SJSA1 (cell line): ENCODE measurements at regions not wholly inside any gene's neighbourhood (a gene's known extent, or its start where the extent isn't known, plus 50 kb on each side); places are given as distances from the start of the nearest gene placed in this dataset.

Experiments used
- DNase-seq, 2 experiments: peaks; one replicate each; pipeline ENCODE4 v3.0.0-alpha.2; 2015 to 2020; ENCODE audit warnings: low spot score in 2 of 2, low read depth in 1 of 2
- H3K27ac ChIP-seq: fragments of 250-450 bp; sonication (Bioruptor Pico); 2 replicates; pipeline ENCODE4 v1.5.1; 2020; ENCODE audit warnings: mild to moderate bottlenecking, moderate library complexity
- H3K27me3 ChIP-seq: fragments of 250-450 bp; sonication (Bioruptor Pico); replicated peaks from 2 replicates; pipeline ENCODE4 v1.5.1; 2020; ENCODE audit warnings: mild to moderate bottlenecking, moderate library complexity
- H3K36me3 ChIP-seq: fragments of 250-450 bp; sonication (Bioruptor Pico); 2 replicates; pipeline ENCODE4 v1.5.1; 2020; ENCODE audit warnings: mild to moderate bottlenecking
- H3K4me1 ChIP-seq: fragments of 250-450 bp; sonication (Bioruptor Pico); replicated peaks from 2 replicates; pipeline ENCODE4 v1.6.1; 2021; ENCODE audit warnings: mild to moderate bottlenecking
- H3K4me3 ChIP-seq: fragments of 250-450 bp; sonication (Bioruptor Pico); 2 replicates; pipeline ENCODE4 v1.5.1; 2020; ENCODE audit warnings: mild to moderate bottlenecking
- H3K9me3 ChIP-seq: fragments of 250-450 bp; sonication (Bioruptor Pico); replicated peaks from 2 replicates; pipeline ENCODE4 v1.5.1; 2020; ENCODE audit warnings: mild to moderate bottlenecking

DNA sequence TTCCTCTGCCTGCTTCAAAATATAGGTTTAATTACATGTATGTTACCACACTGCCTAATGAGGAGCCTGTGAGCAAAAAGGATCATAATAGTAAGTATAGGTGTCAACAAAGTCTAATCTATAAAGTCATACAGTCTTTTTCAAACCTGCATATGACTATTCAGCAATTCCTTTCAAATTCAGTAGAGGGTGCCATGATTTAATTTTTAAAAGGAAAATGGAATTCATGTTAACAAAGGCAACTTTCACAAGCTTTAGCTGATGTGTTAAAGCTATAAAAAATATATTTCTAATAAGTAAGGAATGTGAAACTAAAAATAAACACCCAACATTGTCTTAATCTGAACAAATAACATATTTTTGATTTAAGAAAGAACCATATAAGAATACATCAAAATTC, 52.1 kb downstream of the MPP7 start:
- H3K36me3 ChIP-seq = no peaks in the 10 kb centered on the region
- H3K4me3 ChIP-seq = no peak overlapping the region
- peaks cover 22% of the 10 kb centered on the region for H3K27me3 ChIP-seq
- no peaks in the 10 kb centered on the region for H3K4me1 ChIP-seq
- H3K9me3 ChIP-seq = no peaks in the 10 kb centered on the region; the same call in 1 of the 2 replicates
- no peak overlapping the region for H3K27ac ChIP-seq
- peak in 1 of 2 experiments; percentile 5 for DNase-seq

DNA sequence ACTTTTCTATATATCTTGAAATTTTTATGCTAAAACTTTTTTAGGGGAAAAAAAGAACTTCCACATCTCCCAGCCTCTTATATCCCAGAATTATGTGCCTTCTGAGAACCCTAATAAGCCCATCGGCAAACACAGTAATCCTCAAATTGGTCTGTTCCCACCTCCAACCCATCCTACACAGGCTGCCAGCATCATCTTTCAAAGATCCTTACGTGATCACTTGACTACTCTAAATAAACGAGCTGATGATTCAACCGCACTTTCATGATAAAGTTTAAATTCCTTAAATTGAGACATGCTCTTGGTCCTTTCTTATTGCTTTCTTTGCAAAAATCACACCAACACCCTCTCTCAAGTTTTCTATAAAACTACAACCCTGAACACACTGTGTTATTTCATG, 52.5 kb downstream of the MPP7 start:
- Histone ChIP-seq H3K4me1 (no peaks in the 10 kb centered on the region), H3K9me3 (no peaks in the 10 kb centered on the region; the same call in 1 of the 2 replicates), H3K27me3 (peaks cover 20% of the 10 kb centered on the region), H3K4me3 (no peak overlapping the region), H3K27ac (no peak overlapping the region), H3K36me3 (no peaks in the 10 kb centered on the region)
- no peak for DNase-seq

DNA sequence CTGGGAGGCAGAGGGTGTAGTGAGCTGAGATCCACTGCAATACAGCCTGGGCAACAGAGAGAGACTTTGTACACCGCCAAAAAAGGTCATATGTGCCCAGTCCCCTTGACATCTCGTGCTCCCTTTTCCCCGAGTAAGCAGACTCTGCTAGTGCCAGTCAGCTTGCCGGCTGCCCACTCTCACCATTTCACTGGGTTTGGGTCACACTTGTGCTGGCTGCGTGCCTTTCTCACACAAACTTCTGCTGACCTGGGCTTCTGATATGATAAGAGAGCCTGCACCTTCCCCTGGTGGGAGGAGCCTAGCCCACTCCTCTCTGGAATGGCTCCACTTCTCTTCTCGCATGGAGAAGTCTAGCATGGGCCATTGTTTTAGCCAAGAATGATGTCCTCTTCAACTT, 53.4 kb downstream of the MPP7 start:
- Histone ChIP-seq H3K27ac (no peak overlapping the region), H3K4me1 (no peaks in the 10 kb centered on the region), H3K36me3 (no peaks in the 10 kb centered on the region), H3K9me3 (no peaks in the 10 kb centered on the region; the same call in 1 of the 2 replicates), H3K4me3 (no peak overlapping the region), H3K27me3 (peaks cover 20% of the 10 kb centered on the region)
- DNase-seq = no peak

DNA sequence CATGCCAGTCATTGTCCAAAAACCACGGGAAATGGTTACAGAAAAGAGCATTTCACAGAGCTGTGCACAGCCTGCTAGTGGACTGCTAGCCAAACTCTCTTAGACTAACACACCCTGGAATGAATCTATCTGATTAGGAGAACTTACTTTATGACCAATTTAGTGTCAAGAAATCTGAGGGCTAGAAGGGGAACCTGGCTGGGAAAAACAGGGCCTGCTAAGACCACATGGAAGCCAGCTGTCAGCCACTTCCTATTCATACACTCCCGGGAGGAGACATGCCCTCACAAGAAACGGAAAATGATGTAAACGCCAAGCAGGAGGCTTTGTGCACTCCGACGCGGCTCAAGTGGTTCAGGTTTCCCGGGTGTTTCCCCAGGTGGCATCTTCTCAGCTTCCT, 54.8 kb downstream of the MPP7 start:
- no peak for DNase-seq
- Histone ChIP-seq H3K4me1 (no peaks in the 10 kb centered on the region), H3K9me3 (no peaks in the 10 kb centered on the region; the same call in 1 of the 2 replicates), H3K27ac (no peak overlapping the region), H3K27me3 (peaks cover 20% of the 10 kb centered on the region), H3K36me3 (no peaks in the 10 kb centered on the region), H3K4me3 (no peak overlapping the region)

DNA sequence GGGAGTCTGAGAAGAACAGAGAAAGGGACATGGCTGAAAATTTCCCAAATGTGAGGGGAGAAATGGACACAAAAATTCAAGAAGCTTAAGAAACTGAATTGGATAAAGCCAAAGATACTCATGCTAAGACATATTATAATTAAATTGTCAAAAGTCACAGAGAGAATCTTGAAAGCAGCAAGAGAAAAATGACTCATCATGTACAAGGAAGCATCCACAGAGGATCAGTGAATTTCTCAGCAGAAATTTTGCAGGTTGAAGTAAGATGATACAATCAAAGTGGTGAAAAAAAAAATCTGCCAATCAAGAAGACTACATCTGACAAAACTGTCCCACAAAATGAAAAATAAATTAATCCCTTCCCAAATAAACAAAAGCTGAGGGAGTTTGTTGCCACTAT, 56.8 kb downstream of the MPP7 start:
- Histone ChIP-seq H3K4me1 (no peaks in the 10 kb centered on the region), H3K36me3 (no peaks in the 10 kb centered on the region), H3K27me3 (peaks cover 23% of the 10 kb centered on the region), H3K9me3 (no peaks in the 10 kb centered on the region), H3K4me3 (no peak overlapping the region), H3K27ac (no peak overlapping the region)
- no peak for DNase-seq

DNA sequence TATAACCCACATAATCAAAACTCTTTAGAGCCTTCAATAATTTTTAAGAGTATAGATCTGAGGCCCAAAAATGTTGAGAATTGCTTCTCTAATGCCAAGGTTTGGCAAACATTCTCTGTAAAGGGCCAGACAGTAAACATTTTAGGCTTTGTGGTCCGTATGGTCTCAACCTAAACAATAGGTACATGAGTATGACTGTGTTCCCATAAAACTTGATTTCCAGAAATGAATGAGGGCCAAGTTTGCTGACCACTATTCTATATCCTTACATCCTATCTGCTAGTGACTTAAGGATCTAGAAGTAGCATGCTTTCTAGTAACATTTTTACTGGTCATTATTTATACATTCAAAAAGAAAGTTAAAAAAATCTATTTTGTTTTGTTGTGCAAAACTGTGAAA, 58.9 kb downstream of the MPP7 start:
- Histone ChIP-seq H3K4me3 (no peak overlapping the region), H3K9me3 (no peaks in the 10 kb centered on the region), H3K27me3 (peaks cover 23% of the 10 kb centered on the region)

DNA sequence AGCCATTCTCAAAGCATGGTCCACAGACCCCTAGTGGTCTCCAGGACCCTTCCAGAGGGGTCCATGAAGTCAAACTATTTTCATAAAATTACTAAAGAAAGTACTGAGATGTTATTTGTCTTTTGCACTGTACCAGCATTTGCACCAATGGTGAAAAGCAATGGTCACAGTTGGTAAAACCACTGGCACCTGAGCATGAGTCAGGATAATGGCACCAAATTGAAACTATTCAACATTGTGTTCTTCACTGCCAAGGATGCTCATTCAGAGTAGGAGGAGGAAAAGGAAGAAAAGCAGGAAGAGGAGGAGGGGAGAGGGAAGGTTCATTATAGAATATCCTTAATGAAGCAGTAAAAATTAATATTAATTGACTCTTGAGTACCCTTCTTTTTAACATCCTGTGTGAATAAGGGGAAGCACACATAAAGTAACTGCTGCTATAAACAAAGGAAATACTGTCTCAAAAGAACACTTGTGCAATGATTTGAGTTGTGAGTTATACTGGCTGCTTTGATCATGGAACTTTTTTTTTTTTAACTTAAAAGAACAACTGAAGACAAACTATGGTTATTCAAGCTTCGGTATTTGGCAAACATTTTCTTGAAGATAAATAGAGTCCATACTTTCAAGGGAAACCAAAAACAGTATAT, 60.2 kb downstream of the MPP7 start:
- no peaks in the 10 kb centered on the region for H3K4me1 ChIP-seq
- no peaks in the 10 kb centered on the region for H3K36me3 ChIP-seq
- H3K9me3 ChIP-seq = no peaks in the 10 kb centered on the region
- H3K27ac ChIP-seq = no peak overlapping the region
- no peak overlapping the region for H3K4me3 ChIP-seq
- no peak for DNase-seq
- peaks cover 21% of the 10 kb centered on the region for H3K27me3 ChIP-seq

More for the DNA sequence above, 58.9 kb downstream of the MPP7 start:
- no peaks in the 10 kb centered on the region for H3K4me1 ChIP-seq
- no peaks in the 10 kb centered on the region for H3K36me3 ChIP-seq
- no peak for DNase-seq
- no peak overlapping the region for H3K27ac ChIP-seq

DNA sequence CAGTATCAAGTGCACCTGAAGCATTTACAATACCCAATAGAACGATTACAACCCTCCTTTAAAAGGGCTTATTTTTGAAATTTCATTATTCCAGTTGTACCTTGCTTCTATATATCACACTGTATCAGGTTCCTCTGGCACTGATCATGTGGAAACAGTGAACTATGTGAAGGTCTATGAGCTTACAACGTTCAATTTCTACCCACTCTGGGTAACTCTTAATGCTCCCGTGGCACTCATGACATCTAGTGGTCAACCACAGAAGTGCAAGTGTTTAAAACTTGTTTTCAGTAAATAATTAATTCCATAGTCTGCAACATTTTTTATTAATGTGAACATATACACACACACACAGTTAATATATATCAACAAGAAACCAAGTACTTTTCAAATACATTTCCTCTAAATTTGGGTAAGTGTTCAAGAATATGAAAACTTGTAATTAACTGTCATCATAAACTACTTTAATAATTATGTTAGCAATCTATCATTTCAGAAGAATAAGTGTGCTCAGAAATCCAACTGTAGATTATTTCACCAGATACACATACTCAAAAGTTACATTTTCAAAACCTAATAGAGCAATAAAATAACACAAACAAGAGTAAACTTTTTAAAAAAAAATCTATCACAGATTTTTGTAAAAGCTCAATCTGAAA, 61.0 kb downstream of the MPP7 start:
- no peak overlapping the region for H3K4me3 ChIP-seq
- peak in 1 of 2 experiments; percentile 28 for DNase-seq

DNA sequence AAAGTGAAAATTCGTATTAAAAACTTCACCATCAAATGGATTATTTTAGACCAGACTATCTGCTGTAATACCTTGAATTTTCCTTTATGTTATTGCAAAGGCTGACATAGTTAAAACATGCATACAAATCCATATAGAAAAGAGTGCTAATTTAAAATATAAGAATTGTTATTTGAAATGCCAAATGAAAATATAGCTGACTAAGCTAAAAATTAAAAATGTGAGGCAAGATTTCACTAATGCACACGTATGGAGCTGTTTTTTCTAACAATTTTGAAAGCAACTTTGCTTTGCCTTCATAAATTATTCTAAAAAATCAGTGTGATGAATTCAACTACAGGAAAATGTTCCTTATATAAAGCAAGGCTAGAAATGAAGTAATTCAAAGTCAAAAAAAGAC, 62.5 kb downstream of the MPP7 start:
- H3K9me3 ChIP-seq = no peaks in the 10 kb centered on the region
- DNase-seq = no peak
- no peaks in the 10 kb centered on the region for H3K4me1 ChIP-seq
- no peak overlapping the region for H3K4me3 ChIP-seq
- H3K27me3 ChIP-seq = peaks cover 13% of the 10 kb centered on the region; the same call in 1 of the 2 replicates
- no peaks in the 10 kb centered on the region for H3K36me3 ChIP-seq
- H3K27ac ChIP-seq = no peak overlapping the region

More for the DNA sequence above, 61.0 kb downstream of the MPP7 start:
- H3K4me1 ChIP-seq = no peaks in the 10 kb centered on the region
- H3K27ac ChIP-seq = no peak overlapping the region
- peaks cover 19% of the 10 kb centered on the region for H3K27me3 ChIP-seq
- no peaks in the 10 kb centered on the region for H3K9me3 ChIP-seq
- H3K36me3 ChIP-seq = no peaks in the 10 kb centered on the region

DNA sequence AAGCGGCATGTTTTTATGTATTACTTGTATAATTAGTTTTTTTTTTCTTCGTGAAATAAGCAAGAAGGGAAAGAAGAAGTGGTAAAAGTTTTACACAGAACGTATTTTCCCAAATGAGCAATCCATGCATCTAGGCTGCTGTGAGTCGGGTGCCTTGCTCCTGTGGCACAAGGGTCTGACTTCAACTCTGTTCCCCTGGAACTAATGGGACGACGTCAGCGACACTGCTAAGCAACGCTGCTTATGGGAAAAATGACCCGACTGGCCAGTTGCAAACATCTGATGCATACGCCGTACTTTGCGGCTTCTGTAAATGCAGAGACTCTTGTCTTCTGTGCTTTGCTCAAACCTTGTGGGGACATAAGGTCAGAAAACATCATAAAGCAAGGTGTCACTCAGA, 66.3 kb downstream of the MPP7 start:
- Histone ChIP-seq H3K36me3 (no peaks in the 10 kb centered on the region), H3K9me3 (no peaks in the 10 kb centered on the region), H3K4me3 (no peak overlapping the region), H3K27me3 (peaks cover 13% of the 10 kb centered on the region; the same call in 1 of the 2 replicates), H3K27ac (no peak overlapping the region), H3K4me1 (no peaks in the 10 kb centered on the region)
- no peak for DNase-seq

DNA sequence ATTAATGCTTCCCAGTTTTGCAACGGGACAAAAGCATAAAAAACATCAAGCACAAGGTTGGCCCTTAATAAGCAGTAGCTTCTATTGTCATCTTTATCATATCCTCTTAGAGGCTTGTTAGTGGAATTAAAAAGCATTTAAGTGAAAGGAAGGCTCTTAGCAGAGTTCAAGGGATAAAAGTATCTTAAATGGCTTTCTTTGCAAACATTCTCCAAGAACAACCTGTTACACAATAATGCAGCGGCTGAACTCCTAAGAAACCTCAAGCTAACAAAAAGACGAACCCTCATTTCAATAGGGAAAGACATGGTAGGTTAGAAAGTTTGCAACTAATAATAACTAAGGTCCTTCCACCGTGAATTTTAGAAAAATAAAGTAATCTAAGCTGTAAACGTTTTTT, 82.1 kb downstream of the MPP7 start:
- no peak for DNase-seq

DNA sequence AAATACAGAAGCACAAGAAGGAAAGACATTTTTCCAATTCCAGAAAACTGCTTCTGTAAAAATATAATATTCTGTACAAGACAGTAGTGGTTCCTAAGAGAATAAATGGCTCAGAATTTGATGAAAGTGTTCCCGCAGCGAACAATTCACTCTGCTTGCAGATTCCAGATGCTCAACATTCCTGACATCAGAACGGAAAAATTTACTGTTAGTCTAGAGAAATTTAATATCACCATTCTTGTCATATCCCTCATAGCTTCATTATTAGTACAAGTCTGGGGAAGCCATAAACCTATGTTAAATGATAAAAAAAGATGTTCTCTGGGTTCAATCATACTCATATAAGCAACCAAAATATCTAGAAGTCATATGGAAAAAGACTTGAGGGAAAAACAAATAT, 83.6 kb downstream of the MPP7 start:
- peak in 1 of 2 experiments; percentile 20 for DNase-seq
- Histone ChIP-seq H3K27me3 (no peaks in the 10 kb centered on the region), H3K36me3 (no peaks in the 10 kb centered on the region), H3K4me3 (no peak overlapping the region), H3K9me3 (no peaks in the 10 kb centered on the region), H3K4me1 (peaks cover 26% of the 10 kb centered on the region), H3K27ac (no peak overlapping the region)

More for the DNA sequence above, 82.1 kb downstream of the MPP7 start:
- H3K9me3 ChIP-seq = no peaks in the 10 kb centered on the region
- H3K27ac ChIP-seq = no peak overlapping the region
- H3K4me3 ChIP-seq = no peak overlapping the region
- H3K36me3 ChIP-seq = no peaks in the 10 kb centered on the region
- no peaks in the 10 kb centered on the region for H3K27me3 ChIP-seq
- H3K4me1 ChIP-seq = peaks cover 26% of the 10 kb centered on the region

DNA sequence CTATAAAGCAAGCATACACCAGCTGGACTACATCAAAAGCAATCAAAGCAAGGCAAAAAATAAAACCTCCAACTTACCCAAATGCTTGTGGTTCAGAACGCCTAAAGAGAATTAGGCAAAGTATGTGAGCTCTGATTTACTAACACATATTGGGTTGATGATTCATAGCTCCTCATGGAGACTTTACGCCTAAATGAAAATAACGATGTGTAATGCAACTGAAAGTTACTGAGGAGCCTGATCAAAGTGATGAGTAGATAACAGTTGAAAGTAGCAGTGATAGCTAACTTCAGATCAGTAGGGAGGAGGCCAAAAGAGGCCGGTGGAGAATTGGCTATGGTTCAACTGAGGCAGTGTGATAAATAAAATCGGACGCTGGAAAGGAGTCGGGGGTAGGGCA, 85.0 kb downstream of the MPP7 start:
- peak in 1 of 2 experiments; percentile 72 for DNase-seq
- H3K27me3 ChIP-seq = no peaks in the 10 kb centered on the region
- no peak overlapping the region for H3K4me3 ChIP-seq
- peaks cover 26% of the 10 kb centered on the region for H3K4me1 ChIP-seq
- H3K27ac ChIP-seq = peak overlapping the region; percentile 17; the same call in 1 of the 2 replicates
- H3K36me3 ChIP-seq = no peaks in the 10 kb centered on the region
- no peaks in the 10 kb centered on the region for H3K9me3 ChIP-seq

DNA sequence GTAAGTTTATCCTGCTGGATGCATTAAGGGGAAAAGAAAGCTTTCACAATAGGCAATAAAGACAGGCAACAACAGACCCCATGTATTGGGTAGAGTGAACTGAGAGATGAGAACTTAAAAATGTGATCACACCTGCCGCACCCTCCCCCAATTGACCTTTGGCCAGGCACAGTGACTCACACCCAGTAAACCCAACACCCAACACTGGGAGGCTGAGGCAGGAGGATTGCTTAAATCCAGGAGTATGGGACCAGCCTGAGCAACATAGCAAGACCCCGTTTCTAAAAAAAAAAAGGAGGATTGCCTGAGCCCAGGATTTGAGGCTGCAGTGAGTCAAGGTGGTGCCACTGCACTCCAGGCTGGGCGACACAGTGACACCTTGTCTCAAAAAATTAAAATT, 86.9 kb downstream of the MPP7 start:
- Histone ChIP-seq H3K27ac (no peak overlapping the region), H3K4me1 (peaks cover 26% of the 10 kb centered on the region), H3K27me3 (no peaks in the 10 kb centered on the region), H3K4me3 (no peak overlapping the region), H3K9me3 (no peaks in the 10 kb centered on the region), H3K36me3 (no peaks in the 10 kb centered on the region)
- no peak for DNase-seq
